HepG2 (cell line): ENCODE measurements at regions not wholly inside any gene's neighbourhood (a gene's known extent, or its start where the extent isn't known, plus 50 kb on each side); places are given as distances from the start of the nearest gene placed in this dataset.

Experiments used
- AFF4 ChIP-seq: sonication (generic); formaldehyde crosslinking; IDR thresholded peaks from 2 replicates; pipeline ENCODE4 v1.4.0; 2020; ENCODE audit warnings: missing genetic modification reagents
- CAMTA2 ChIP-seq: sonication (generic); formaldehyde crosslinking; IDR thresholded peaks from 2 replicates; pipeline ENCODE4 v1.4.0; 2020; ENCODE audit warnings: mild to moderate bottlenecking, missing genetic modification reagents, borderline replicate concordance
- CREB3 ChIP-seq: sonication (generic); formaldehyde crosslinking; IDR thresholded peaks from 2 replicates; pipeline ENCODE4 v1.5.0; 2020; ENCODE audit warnings: missing genetic modification reagents
- CTCF ChIP-seq: sonication (generic); formaldehyde crosslinking; IDR thresholded peaks from 2 replicates; pipeline ENCODE4 v1.5.0; 2020; ENCODE audit warnings: mild to moderate bottlenecking, missing genetic modification reagents, moderate library complexity
- EZH2 ChIP-seq: conservative IDR thresholded peaks from 2 replicates; pipeline ENCODE4 v1.6.1; 2012; ENCODE audit warnings: mild to moderate bottlenecking, low read depth, low read length, moderate library complexity
- FOXJ3 ChIP-seq: sonication (generic); formaldehyde crosslinking; IDR thresholded peaks from 2 replicates; pipeline ENCODE4 v1.4.0; 2020; ENCODE audit warnings: missing genetic modification reagents, mild to moderate bottlenecking, borderline replicate concordance
- NRL ChIP-seq: sonication (generic); formaldehyde crosslinking; IDR thresholded peaks from 2 replicates; pipeline ENCODE4 v1.5.0; 2020; ENCODE audit warnings: missing genetic modification reagents, mild to moderate bottlenecking, moderate library complexity, borderline replicate concordance
- POLR2AphosphoS5 ChIP-seq: IDR thresholded peaks from 2 replicates; pipeline ENCODE4 v1.6.1; 2012; ENCODE audit warnings: low read depth, low read length
- TBP ChIP-seq: sonication (generic); formaldehyde crosslinking; IDR thresholded peaks from 2 replicates; pipeline ENCODE4 v1.5.0; 2020; ENCODE audit warnings: missing genetic modification reagents
- ZNF12 ChIP-seq: sonication (generic); formaldehyde crosslinking; IDR thresholded peaks from 2 replicates; pipeline ENCODE4 v1.5.0; 2020; ENCODE audit warnings: missing genetic modification reagents
- ZNF879 ChIP-seq: sonication (generic); formaldehyde crosslinking; IDR thresholded peaks from 2 replicates; pipeline ENCODE4 v1.8.1; 2023; ENCODE audit warnings: missing genetic modification reagents

GRCh38 chr1:195962051-195962450 lies 646.2 kb downstream of the KCNT2 start:
- no peak for TF ChIP-seq ZNF12 (CRISPR knock-in tag)
- no peak for TF ChIP-seq NRL (CRISPR knock-in tag)
- TF ChIP-seq CAMTA2 (CRISPR knock-in tag): no peak
- TF ChIP-seq POLR2AphosphoS5: no peak
- no peak for TF ChIP-seq CTCF
- TF ChIP-seq CREB3 (CRISPR knock-in tag): no peak
- TF ChIP-seq AFF4: no peak
- no peak for TF ChIP-seq FOXJ3 (CRISPR knock-in tag)
- TF ChIP-seq EZH2: no peak
- TF ChIP-seq TBP (CRISPR knock-in tag): no peak
- TF ChIP-seq ZNF879 (CRISPR knock-in tag): no peak
